ENCODE measurements at regions not wholly inside any gene's neighbourhood (a gene's known extent, or its start where the extent isn't known, plus 50 kb on each side); places are given as distances from the start of the nearest gene placed in this dataset.

- TF ChIP-seq SMC3 (IDR thresholded peaks at IDR 0.05; ENCODE audit: low read depth, low read length): no peak
- no peak for TF ChIP-seq CTCF (conservative IDR thresholded peaks at IDR 0.05; ENCODE audit: low read depth, low read length)
- no peak for TF ChIP-seq MAFK (IDR thresholded peaks at IDR 0.05; ENCODE audit: low read depth, low read length)
- TF ChIP-seq NFE2L2 (IDR thresholded peaks at IDR 0.05; ENCODE audit: low read depth, low read length): no peak
- no peak for TF ChIP-seq CEBPB (IDR thresholded peaks at IDR 0.05; ENCODE audit: low read depth, low read length)
- TF ChIP-seq RFX5 (IDR thresholded peaks at IDR 0.05; ENCODE audit: low read depth, low read length): no peak
- TF ChIP-seq RCOR1 (IDR thresholded peaks at IDR 0.05; ENCODE audit: insufficient replicate concordance, low read length): no peak
- no peak for TF ChIP-seq MAZ (IDR thresholded peaks at IDR 0.05; ENCODE audit: borderline replicate concordance, low read depth, low read length)
- no peak for TF ChIP-seq MXI1 (IDR thresholded peaks at IDR 0.05; ENCODE audit: borderline replicate concordance, low read depth, low read length)
- no peaks in the 10 kb centered on the region for H3K36me3 ChIP-seq (ENCODE audit: control insufficient read depth, insufficient read depth, low read length)
- H3K18ac ChIP-seq (ENCODE audit: low read depth, low read length): no peak overlapping the region
- H3K9me1 ChIP-seq (ENCODE audit: insufficient read depth, low read length): no peaks in the 10 kb centered on the region
- no peaks in the 10 kb centered on the region for H3K79me1 ChIP-seq (ENCODE audit: low read depth in 1 of 2, low read length in 2 of 2)
- no peak overlapping the region for H4K8ac ChIP-seq (ENCODE audit: low read depth in 2 of 2, low read length in 2 of 2)
- DNase-seq (no peak), ATAC-seq (ENCODE audit: low read depth) (no peak)
- no peak overlapping the region for H2BK15ac ChIP-seq (ENCODE audit: low read depth, low read length)
- H3K27ac ChIP-seq (ENCODE audit: insufficient read depth, low read length): no peak overlapping the region
- H2BK120ac ChIP-seq (ENCODE audit: low read depth, low read length): no peak overlapping the region
- dilution Hi-C loops (cut with HindIII; ENCODE audit: low sequenced_read_pairs, unreplicated experiment) (no loop called here), intact Hi-C loops (cut with micrococcal nuclease) (no loop called here), in situ Hi-C loops (cut with MboI; ENCODE audit: low sequenced_read_pairs) (no loop called here)
- peaks cover 13% of the 10 kb centered on the region for H3K27me3 ChIP-seq (ENCODE audit: control insufficient read depth, insufficient read depth, low read length)
- no peak overlapping the region for H2AK9ac ChIP-seq (replicated peaks; ENCODE audit: low read depth, low read length, poor library complexity)
- BruUV-seq (replicated peaks): no TSS peak
- H3K23ac ChIP-seq (ENCODE audit: low read depth, low read length): no peak overlapping the region
- H2AFZ ChIP-seq (replicated peaks; ENCODE audit: low read length, poor library complexity): no peak overlapping the region
- no peak overlapping the region for H3K9ac ChIP-seq (ENCODE audit: low read depth, low read length)
- H2BK5ac ChIP-seq (ENCODE audit: low read depth, low read length, poor library complexity, severe bottlenecking): no peak overlapping the region
- no peak overlapping the region for H4K5ac ChIP-seq (ENCODE audit: low read depth, low read length)
- H3K9me3 ChIP-seq (ENCODE audit: control insufficient read depth, insufficient read depth, low read length): no peaks in the 10 kb centered on the region
- H2BK20ac ChIP-seq (ENCODE audit: low read depth, low read length): no peak overlapping the region
- H3K4me3 ChIP-seq (ENCODE audit: insufficient read depth, low read depth, low read length): no peak overlapping the region
- WGBS, 2 experiments (ENCODE audit: extremely low coverage in 2 of 2, insufficient read length in 1 of 2): 80% methylated on average over 2 of the region's 11 CpGs; no CpG with 5 or more reads in 1 of the 2 experiments
- no peak overlapping the region for H3K56ac ChIP-seq (ENCODE audit: extremely low read depth, insufficient read depth, low read length)
- no peak overlapping the region for H4K91ac ChIP-seq (ENCODE audit: insufficient read depth, low read depth, low read length)
- no peaks in the 10 kb centered on the region for H4K20me1 ChIP-seq (ENCODE audit: insufficient read depth, low read length)
- H2AK5ac ChIP-seq (ENCODE audit: low read depth, low read length): no peak overlapping the region
- H3K4me2 ChIP-seq (ENCODE audit: low read depth, low read length): no peak overlapping the region
- H3K4ac ChIP-seq (ENCODE audit: low read depth, low read length): no peak overlapping the region
- ChIA-PET CTCF (no interaction called here), POLR2A (ENCODE audit: unreplicated experiment) (no interaction called here)
- H3K4me1 ChIP-seq (ENCODE audit: control insufficient read depth, insufficient read depth, low read length): no peaks in the 10 kb centered on the region
- no peak overlapping the region for H3K14ac ChIP-seq (replicated peaks; ENCODE audit: low read depth, low read length)
These were observed 60.2 kb upstream of the NRBF2 start for GRCh38 chr10:63072951-63073350.

All from IMR-90 (cell line).